ENCODE measurements at regions not wholly inside any gene's neighbourhood (a gene's known extent, or its start where the extent isn't known, plus 50 kb on each side); places are given as distances from the start of the nearest gene placed in this dataset.

- no peak for DNase-seq (ENCODE audit: extremely low read depth in 1 of 2, low read depth in 1 of 2)
Observed at GRCh38 chr14:101494826-101495225, 66.5 kb upstream of the DIO3 start.

- no peak for DNase-seq (ENCODE audit: extremely low read depth in 1 of 2, low read depth in 1 of 2)
Observed at GRCh38 chr14:101495284-101495683, 66.0 kb upstream of the DIO3 start.

- no peak for DNase-seq (ENCODE audit: extremely low read depth in 1 of 2, low read depth in 1 of 2)
Observed at GRCh38 chr14:101495827-101496775, 65.2 kb upstream of the DIO3 start.

- DNase-seq (ENCODE audit: extremely low read depth in 1 of 2, low read depth in 1 of 2), result no peak
Observed at GRCh38 chr14:101496776-101497683, 64.3 kb upstream of the DIO3 start.

GRCh38 chr14:101497684-101498525, 63.4 kb upstream of the DIO3 start:
- no peak for DNase-seq (ENCODE audit: extremely low read depth in 1 of 2, low read depth in 1 of 2)

GRCh38 chr14:101498526-101498860, 62.8 kb upstream of the DIO3 start:
- no peak for DNase-seq (ENCODE audit: extremely low read depth in 1 of 2, low read depth in 1 of 2)

GRCh38 chr14:101499080-101499479, 62.2 kb upstream of the DIO3 start:
- DNase-seq (ENCODE audit: extremely low read depth in 1 of 2, low read depth in 1 of 2), result no peak

- no peak for DNase-seq (ENCODE audit: extremely low read depth in 1 of 2, low read depth in 1 of 2)
Observed at GRCh38 chr14:101499513-101499912, 61.8 kb upstream of the DIO3 start.

- DNase-seq (ENCODE audit: extremely low read depth in 1 of 2, low read depth in 1 of 2), result no peak
Observed at GRCh38 chr14:101500061-101500460, 61.2 kb upstream of the DIO3 start.

GRCh38 chr14:101500681-101501080, 60.6 kb upstream of the DIO3 start:
- DNase-seq (ENCODE audit: extremely low read depth in 1 of 2, low read depth in 1 of 2), result no peak

- DNase-seq (ENCODE audit: extremely low read depth in 1 of 2, low read depth in 1 of 2), result no peak
Observed at GRCh38 chr14:101501341-101501740, 60.0 kb upstream of the DIO3 start.

- no peak for DNase-seq (ENCODE audit: extremely low read depth in 1 of 2, low read depth in 1 of 2)
Observed at GRCh38 chr14:101501858-101502615, 59.3 kb upstream of the DIO3 start.

- no peak for DNase-seq (ENCODE audit: extremely low read depth in 1 of 2, low read depth in 1 of 2)
Observed at GRCh38 chr14:101502761-101503392, 58.4 kb upstream of the DIO3 start.

- DNase-seq (ENCODE audit: extremely low read depth in 1 of 2, low read depth in 1 of 2), result no peak
Observed at GRCh38 chr14:101503431-101504095, 57.7 kb upstream of the DIO3 start.

GRCh38 chr14:101504096-101504948, 57.0 kb upstream of the DIO3 start:
- DNase-seq (ENCODE audit: extremely low read depth in 1 of 2, low read depth in 1 of 2), result no peak

GRCh38 chr14:101505236-101505970, 55.9 kb upstream of the DIO3 start:
- DNase-seq (ENCODE audit: extremely low read depth in 1 of 2, low read depth in 1 of 2), result no peak

- DNase-seq (ENCODE audit: extremely low read depth in 1 of 2, low read depth in 1 of 2), result no peak
Observed at GRCh38 chr14:101506211-101506925, 54.9 kb upstream of the DIO3 start.
